ENCODE measurements at regions not wholly inside any gene's neighbourhood (a gene's known extent, or its start where the extent isn't known, plus 50 kb on each side); places are given as distances from the start of the nearest gene placed in this dataset.
"Not testable (repeated sequence)": the region's sequence is repeated elsewhere in the genome, so short reads cannot be mapped to it uniquely, and the experiment has no call there.

- H3K27ac ChIP-seq (ENCODE audit: low read depth in 2 of 2, low read length in 1 of 2) = no peak overlapping the region
- H3K4me3 ChIP-seq (ENCODE audit: low read depth in 1 of 2, low read length in 2 of 2) = no peak overlapping the region
- no peaks in the 10 kb centered on the region for H3K36me3 ChIP-seq (ENCODE audit: control insufficient read depth in 2 of 2, insufficient read depth in 2 of 2, low read length in 1 of 2)
- H3K9me3 ChIP-seq (ENCODE audit: control insufficient read depth in 2 of 2, insufficient read depth in 1 of 2, low read depth in 1 of 2, low read length in 1 of 2) = no peaks in the 10 kb centered on the region
- H3K4me1 ChIP-seq (ENCODE audit: control insufficient read depth in 2 of 2, insufficient read depth in 2 of 2, low read length in 1 of 2) = peaks cover 3 to 5% of the 10 kb centered on the region in 2 donors
- 80 to 88% methylated on average over 7 of the region's 7 CpGs for WGBS, 2 donors
- H3K27me3 ChIP-seq (ENCODE audit: control insufficient read depth in 1 of 2, insufficient read depth in 2 of 2, low read length in 2 of 2) = no peaks in the 10 kb centered on the region
These were observed 228.2 kb downstream of the VAPA start for GRCh38 chr18:10142056-10142455.

GRCh38 chr18:10142496-10143160 is 228.8 kb downstream of the VAPA start:
- Histone ChIP-seq H3K36me3 (ENCODE audit: control insufficient read depth in 2 of 2, insufficient read depth in 2 of 2, low read length in 1 of 2) (no peaks in the 10 kb centered on the region), H3K27me3 (ENCODE audit: control insufficient read depth in 1 of 2, insufficient read depth in 2 of 2, low read length in 2 of 2) (no peaks in the 10 kb centered on the region), H3K4me3 (ENCODE audit: low read depth in 1 of 2, low read length in 2 of 2) (no peak overlapping the region), H3K4me1 (ENCODE audit: control insufficient read depth in 2 of 2, insufficient read depth in 2 of 2, low read length in 1 of 2) (peaks cover 3 to 5% of the 10 kb centered on the region in 2 donors), H3K9me3 (ENCODE audit: control insufficient read depth in 2 of 2, insufficient read depth in 1 of 2, low read depth in 1 of 2, low read length in 1 of 2) (no peaks in the 10 kb centered on the region), H3K27ac (ENCODE audit: low read depth in 2 of 2, low read length in 1 of 2) (no peak overlapping the region)
- WGBS, 2 donors = 60 to 62% methylated on average over 14 of the region's 14 CpGs

GRCh38 chr18:10143596-10143995 is 229.8 kb downstream of the VAPA start:
- Histone ChIP-seq H3K4me1 (ENCODE audit: control insufficient read depth in 2 of 2, insufficient read depth in 2 of 2, low read length in 1 of 2) (peaks cover 3 to 5% of the 10 kb centered on the region in 2 donors), H3K9me3 (ENCODE audit: control insufficient read depth in 2 of 2, insufficient read depth in 1 of 2, low read depth in 1 of 2, low read length in 1 of 2) (no peaks in the 10 kb centered on the region), H3K36me3 (ENCODE audit: control insufficient read depth in 2 of 2, insufficient read depth in 2 of 2, low read length in 1 of 2) (no peaks in the 10 kb centered on the region), H3K27me3 (ENCODE audit: control insufficient read depth in 1 of 2, insufficient read depth in 2 of 2, low read length in 2 of 2) (no peaks in the 10 kb centered on the region), H3K27ac (ENCODE audit: low read depth in 2 of 2, low read length in 1 of 2) (no peak overlapping the region), H3K4me3 (ENCODE audit: low read depth in 1 of 2, low read length in 2 of 2) (no peak overlapping the region)
- 76 to 80% methylated on average over 3 of the region's 3 CpGs for WGBS, 2 donors

GRCh38 chr18:10145546-10145945 is 231.7 kb downstream of the VAPA start:
- H3K36me3 ChIP-seq (ENCODE audit: control insufficient read depth in 2 of 2, insufficient read depth in 2 of 2, low read length in 1 of 2) = no peaks in the 10 kb centered on the region
- H3K4me3 ChIP-seq (ENCODE audit: low read depth in 1 of 2, low read length in 2 of 2) = no peak overlapping the region
- no peaks in the 10 kb centered on the region for H3K27me3 ChIP-seq (ENCODE audit: control insufficient read depth in 1 of 2, insufficient read depth in 2 of 2, low read length in 2 of 2)
- H3K27ac ChIP-seq (ENCODE audit: low read depth in 2 of 2, low read length in 1 of 2) = no peak overlapping the region
- 77 to 82% methylated on average over 4 of the region's 4 CpGs for WGBS, 2 donors
- H3K9me3 ChIP-seq (ENCODE audit: control insufficient read depth in 2 of 2, insufficient read depth in 1 of 2, low read depth in 1 of 2, low read length in 1 of 2) = no peaks in the 10 kb centered on the region
- peaks cover 0 to 3% of the 10 kb centered on the region in 2 donors for H3K4me1 ChIP-seq (ENCODE audit: control insufficient read depth in 2 of 2, insufficient read depth in 2 of 2, low read length in 1 of 2)

- H3K27me3 ChIP-seq (ENCODE audit: control insufficient read depth in 1 of 2, insufficient read depth in 2 of 2, low read length in 2 of 2) = no peaks in the 10 kb centered on the region
- no peak overlapping the region for H3K4me3 ChIP-seq (ENCODE audit: low read depth in 1 of 2, low read length in 2 of 2)
- 88 to 92% methylated on average over 6 of the region's 6 CpGs for WGBS, 2 donors
- no peaks in the 10 kb centered on the region for H3K36me3 ChIP-seq (ENCODE audit: control insufficient read depth in 2 of 2, insufficient read depth in 2 of 2, low read length in 1 of 2)
- no peaks in the 10 kb centered on the region for H3K4me1 ChIP-seq (ENCODE audit: control insufficient read depth in 2 of 2, insufficient read depth in 2 of 2, low read length in 1 of 2)
- H3K9me3 ChIP-seq (ENCODE audit: control insufficient read depth in 2 of 2, insufficient read depth in 1 of 2, low read depth in 1 of 2, low read length in 1 of 2) = no peaks in the 10 kb centered on the region
- no peak overlapping the region for H3K27ac ChIP-seq (ENCODE audit: low read depth in 2 of 2, low read length in 1 of 2)
These were observed 233.4 kb downstream of the VAPA start for GRCh38 chr18:10147226-10147625.

- WGBS, 2 donors = 91 to 92% methylated on average over 7 of the region's 7 CpGs
- no peak overlapping the region for H3K4me3 ChIP-seq (ENCODE audit: low read depth in 1 of 2, low read length in 2 of 2)
These were observed 233.9 kb downstream of the VAPA start for GRCh38 chr18:10147752-10148151.

GRCh38 chr18:10148189-10148929 is 234.5 kb downstream of the VAPA start:
- Histone ChIP-seq H3K4me3 (ENCODE audit: low read depth in 1 of 2, low read length in 2 of 2) (no peak overlapping the region), H3K4me1 (ENCODE audit: control insufficient read depth in 2 of 2, insufficient read depth in 2 of 2, low read length in 1 of 2) (no peaks in the 10 kb centered on the region), H3K36me3 (ENCODE audit: control insufficient read depth in 2 of 2, insufficient read depth in 2 of 2, low read length in 1 of 2) (no peaks in the 10 kb centered on the region), H3K27ac (ENCODE audit: low read depth in 2 of 2, low read length in 1 of 2) (no peak overlapping the region), H3K27me3 (ENCODE audit: control insufficient read depth in 1 of 2, insufficient read depth in 2 of 2, low read length in 2 of 2) (no peaks in the 10 kb centered on the region), H3K9me3 (ENCODE audit: control insufficient read depth in 2 of 2, insufficient read depth in 1 of 2, low read depth in 1 of 2, low read length in 1 of 2) (no peaks in the 10 kb centered on the region)
- WGBS, 2 donors = 95 to 96% methylated on average over 8 of the region's 8 CpGs

More at GRCh38 chr18:10147752-10148151, 233.9 kb downstream of the VAPA start:
- H3K36me3 ChIP-seq (ENCODE audit: control insufficient read depth in 2 of 2, insufficient read depth in 2 of 2, low read length in 1 of 2) = no peaks in the 10 kb centered on the region
- H3K9me3 ChIP-seq (ENCODE audit: control insufficient read depth in 2 of 2, insufficient read depth in 1 of 2, low read depth in 1 of 2, low read length in 1 of 2) = no peaks in the 10 kb centered on the region
- H3K27ac ChIP-seq (ENCODE audit: low read depth in 2 of 2, low read length in 1 of 2) = no peak overlapping the region
- no peaks in the 10 kb centered on the region for H3K27me3 ChIP-seq (ENCODE audit: control insufficient read depth in 1 of 2, insufficient read depth in 2 of 2, low read length in 2 of 2)
- no peaks in the 10 kb centered on the region for H3K4me1 ChIP-seq (ENCODE audit: control insufficient read depth in 2 of 2, insufficient read depth in 2 of 2, low read length in 1 of 2)

GRCh38 chr18:10149768-10150556 is 236.1 kb downstream of the VAPA start:
- no peaks in the 10 kb centered on the region for H3K27me3 ChIP-seq (ENCODE audit: control insufficient read depth in 1 of 2, insufficient read depth in 2 of 2, low read length in 2 of 2)
- WGBS, 2 donors = 95% methylated on average over 9 of the region's 9 CpGs
- no peaks in the 10 kb centered on the region for H3K4me1 ChIP-seq (ENCODE audit: control insufficient read depth in 2 of 2, insufficient read depth in 2 of 2, low read length in 1 of 2)

GRCh38 chr18:10150576-10150975 is 236.8 kb downstream of the VAPA start:
- not testable (repeated sequence) for H3K27me3 ChIP-seq (ENCODE audit: control insufficient read depth in 1 of 2, insufficient read depth in 2 of 2, low read length in 2 of 2); H3K27ac ChIP-seq (ENCODE audit: low read depth in 2 of 2, low read length in 1 of 2)

More at GRCh38 chr18:10149768-10150556, 236.1 kb downstream of the VAPA start:
- H3K9me3 ChIP-seq (ENCODE audit: control insufficient read depth in 2 of 2, insufficient read depth in 1 of 2, low read depth in 1 of 2, low read length in 1 of 2) = no peaks in the 10 kb centered on the region
- H3K27ac ChIP-seq (ENCODE audit: low read depth in 2 of 2, low read length in 1 of 2) = no peak overlapping the region
- no peak overlapping the region for H3K4me3 ChIP-seq (ENCODE audit: low read depth in 1 of 2, low read length in 2 of 2)
- no peaks in the 10 kb centered on the region for H3K36me3 ChIP-seq (ENCODE audit: control insufficient read depth in 2 of 2, insufficient read depth in 2 of 2, low read length in 1 of 2)

More at GRCh38 chr18:10150576-10150975, 236.8 kb downstream of the VAPA start:
- H3K4me3 ChIP-seq (ENCODE audit: low read depth in 1 of 2, low read length in 2 of 2); H3K4me1 ChIP-seq (ENCODE audit: control insufficient read depth in 2 of 2, insufficient read depth in 2 of 2, low read length in 1 of 2); H3K9me3 ChIP-seq (ENCODE audit: control insufficient read depth in 2 of 2, insufficient read depth in 1 of 2, low read depth in 1 of 2, low read length in 1 of 2); H3K36me3 ChIP-seq (ENCODE audit: control insufficient read depth in 2 of 2, insufficient read depth in 2 of 2, low read length in 1 of 2): not testable (repeated sequence)
- 84% methylated on average over 16 to 17 of the region's 17 CpGs for WGBS, 2 donors
